DMS79 (cell line): ENCODE measurements at regions not wholly inside any gene's neighbourhood (a gene's known extent, or its start where the extent isn't known, plus 50 kb on each side); places are given as distances from the start of the nearest gene placed in this dataset.
"Not testable (repeated sequence)": the region's sequence is repeated elsewhere in the genome, so short reads cannot be mapped to it uniquely, and the experiment has no call there.

ENCODE experiments used
- DNase-seq: peaks from one replicate; lab custom pipeline; 2025; lab: John Stamatoyannopoulos, UW

DNA sequence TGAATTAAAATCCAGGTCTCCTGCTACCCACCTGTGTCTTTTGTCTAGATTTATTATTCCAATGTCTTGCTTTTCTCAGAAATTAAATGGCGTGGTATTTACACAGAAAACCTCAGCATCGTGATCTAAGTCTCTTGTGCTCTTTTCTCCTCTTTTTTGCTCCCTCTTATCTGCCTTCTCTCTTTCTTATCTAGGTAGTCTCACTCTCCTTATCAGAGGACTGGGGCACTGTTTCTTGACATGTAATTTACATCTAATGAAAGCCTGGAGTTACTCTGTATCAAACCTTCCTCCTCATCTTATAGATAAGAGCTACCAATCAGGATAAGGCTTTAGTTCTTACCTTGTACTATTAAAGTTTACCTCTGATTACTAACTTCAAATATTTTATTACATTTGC, 933.8 kb downstream of the TLE1 start:
- no peak for DNase-seq

DNA sequence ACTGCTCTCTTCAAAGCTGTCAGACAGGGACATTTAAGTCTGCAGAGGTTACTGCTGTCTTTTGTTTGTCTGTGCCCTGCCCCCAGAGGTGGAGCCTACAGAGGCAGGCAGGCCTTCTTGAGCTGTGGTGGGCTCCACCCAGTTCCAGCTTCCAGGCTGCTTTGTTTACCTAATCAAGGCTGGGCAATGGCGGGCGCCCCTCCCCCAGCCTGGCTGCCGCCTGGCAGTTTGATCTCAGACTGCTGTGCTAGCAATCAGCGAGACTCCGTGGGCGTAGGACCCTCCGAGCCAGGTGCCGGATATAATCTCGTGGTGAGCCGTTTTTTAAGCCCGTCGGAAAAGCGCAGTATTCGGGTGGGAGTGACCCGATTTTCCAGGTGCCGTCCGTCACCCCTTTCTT, 942.3 kb downstream of the TLE1 start:
- DNase-seq: not testable (repeated sequence)

DNA sequence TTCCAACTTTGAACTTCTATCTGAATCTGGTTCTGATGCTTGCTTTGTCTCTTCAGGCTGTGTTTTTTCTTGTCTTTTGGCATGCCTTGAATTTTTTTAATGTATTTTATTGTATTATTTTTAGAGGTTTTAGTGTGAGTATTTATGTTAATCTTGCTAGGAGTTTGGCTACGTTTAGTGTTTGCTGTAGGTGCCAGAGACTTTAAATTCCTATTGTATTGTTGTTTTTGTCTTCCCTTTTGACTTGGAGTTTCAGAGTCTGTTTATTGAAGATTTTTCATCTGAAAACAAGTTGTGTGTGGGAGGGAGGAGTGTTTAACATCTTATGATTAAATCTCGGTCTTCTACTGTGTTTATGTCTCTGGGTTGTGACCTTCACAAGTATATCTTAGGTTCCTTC, 956.8 kb downstream of the TLE1 start:
- DNase-seq: no peak

DNA sequence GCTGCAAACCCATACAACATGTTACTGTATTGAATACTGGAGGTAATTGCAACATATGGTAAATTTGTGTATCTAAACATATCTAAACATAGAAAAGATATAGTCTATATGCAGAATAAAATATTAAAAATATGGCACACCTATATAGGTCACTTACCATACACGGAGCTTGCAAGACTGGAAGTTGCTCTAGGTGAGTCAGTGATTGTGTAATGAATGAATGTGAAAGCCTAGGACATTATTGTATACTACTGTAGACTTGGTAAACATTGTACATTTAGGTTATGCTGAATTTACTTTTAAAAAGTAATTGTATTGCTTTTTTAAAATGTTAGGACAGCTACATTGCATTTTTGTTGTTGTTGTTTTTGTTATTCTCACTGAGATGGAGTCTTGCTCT, 968.8 kb downstream of the TLE1 start:
- DNase-seq: no peak

DNA sequence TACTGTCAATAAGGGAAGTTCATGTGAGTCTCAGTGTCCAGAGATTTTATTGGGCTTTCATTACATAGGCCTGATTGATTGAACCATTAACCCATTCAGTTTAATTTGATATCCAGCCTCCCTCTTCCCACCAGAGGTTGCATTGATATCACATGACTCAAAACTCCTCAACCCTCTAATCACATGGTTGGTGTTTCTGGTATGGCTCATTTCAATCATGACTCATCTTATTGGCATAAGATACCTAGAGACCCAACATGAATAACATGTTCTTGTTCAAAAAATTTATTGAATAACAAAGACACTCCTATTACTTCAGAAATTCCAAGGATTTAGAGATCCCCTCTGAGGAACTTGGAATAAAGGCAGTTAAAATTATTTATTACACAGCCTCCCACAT, 982.2 kb downstream of the TLE1 start:
- no peak for DNase-seq

DNA sequence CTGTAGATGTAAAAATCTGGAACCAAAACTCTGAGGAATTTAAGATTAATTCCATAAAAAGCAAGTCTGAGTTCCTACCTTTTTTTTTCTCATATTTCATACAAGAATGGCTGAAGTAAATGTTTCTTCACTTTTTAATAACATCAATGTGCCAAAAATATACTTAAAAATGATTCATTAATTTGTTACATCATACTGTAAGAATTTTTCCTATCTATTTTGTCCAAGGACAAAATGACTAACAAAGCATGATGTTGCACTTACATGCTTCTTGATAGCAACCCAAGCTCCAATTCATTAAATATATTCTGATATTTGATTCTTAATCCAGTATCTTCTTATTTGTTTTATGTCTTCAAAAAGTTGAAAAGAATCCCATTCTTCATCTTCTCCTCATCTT, 988.3 kb downstream of the TLE1 start:
- no peak for DNase-seq

DNA sequence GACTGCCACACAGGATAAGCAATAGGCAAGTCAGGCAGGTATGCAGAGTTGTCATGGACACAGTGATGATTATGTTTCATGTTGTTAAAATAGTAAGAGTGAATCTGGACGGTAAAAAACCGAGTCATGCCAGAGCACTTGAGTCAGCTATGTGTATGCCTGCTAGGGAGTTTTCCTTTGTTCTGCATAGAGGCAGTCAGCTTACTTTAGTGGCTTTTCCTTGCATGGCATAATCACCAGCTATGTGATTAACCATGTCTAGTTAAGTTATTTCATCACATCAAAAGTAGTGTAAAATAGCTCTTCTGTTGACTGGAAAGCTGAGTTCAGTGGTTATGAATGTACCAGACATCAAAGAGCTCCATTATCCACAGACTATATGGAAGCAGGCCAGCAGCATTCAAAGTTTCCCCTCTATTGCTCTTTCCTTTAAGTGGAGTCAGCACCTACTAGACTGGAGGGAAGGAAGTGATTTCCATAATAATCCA, 989.8 kb downstream of the TLE1 start:
- peak; percentile 12 for DNase-seq

DNA sequence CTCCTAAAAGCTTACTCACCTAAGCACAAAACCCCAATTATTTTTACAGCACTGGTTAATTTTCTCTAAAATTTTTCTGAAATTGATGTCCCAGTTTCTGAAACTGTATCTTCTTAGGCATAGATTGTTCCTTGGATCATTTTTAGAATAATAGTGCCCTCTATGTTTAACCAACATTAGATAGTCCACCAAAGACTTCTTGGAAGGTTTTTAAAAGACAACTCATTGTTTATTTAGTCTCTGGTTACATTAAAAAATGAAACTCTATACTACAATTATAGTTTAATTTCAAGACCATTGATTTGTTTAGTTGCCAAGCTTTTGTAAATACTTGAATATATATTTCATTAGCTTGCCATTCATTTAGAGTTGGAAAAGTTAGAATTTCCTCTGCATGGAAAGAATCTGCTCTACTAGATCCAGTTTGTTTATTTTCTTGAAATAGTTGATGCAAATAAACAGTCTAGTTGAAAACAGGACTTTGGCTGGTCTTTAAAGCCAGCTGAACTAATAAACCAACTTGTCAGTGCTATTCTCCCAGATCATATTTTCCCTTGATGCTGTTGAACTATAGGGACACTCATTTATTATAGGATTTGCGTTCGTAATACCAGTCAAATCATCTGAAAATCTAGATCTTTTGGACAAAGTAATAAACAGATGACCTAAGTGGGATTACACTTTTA, 990.5 kb downstream of the TLE1 start:
- no peak for DNase-seq

DNA sequence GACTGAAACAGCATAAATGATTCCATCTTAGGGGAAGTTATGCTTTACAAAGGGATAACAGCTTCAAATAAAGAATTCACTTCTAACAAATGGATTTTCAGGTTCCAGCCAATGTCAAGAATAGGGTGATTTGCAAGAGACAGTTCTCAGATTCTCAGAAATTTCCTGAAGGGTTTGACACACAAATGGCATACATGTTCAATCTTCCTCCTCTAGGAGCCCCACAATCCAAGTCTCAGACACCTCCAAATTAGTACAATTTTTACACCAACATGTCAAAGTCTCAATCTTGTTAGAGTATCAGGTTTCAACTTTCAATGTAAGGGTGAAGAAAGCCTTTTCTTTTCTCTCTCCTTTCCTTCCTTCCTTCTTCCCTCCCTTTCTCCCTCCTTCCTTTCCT, 996.6 kb downstream of the TLE1 start:
- DNase-seq: no peak

DNA sequence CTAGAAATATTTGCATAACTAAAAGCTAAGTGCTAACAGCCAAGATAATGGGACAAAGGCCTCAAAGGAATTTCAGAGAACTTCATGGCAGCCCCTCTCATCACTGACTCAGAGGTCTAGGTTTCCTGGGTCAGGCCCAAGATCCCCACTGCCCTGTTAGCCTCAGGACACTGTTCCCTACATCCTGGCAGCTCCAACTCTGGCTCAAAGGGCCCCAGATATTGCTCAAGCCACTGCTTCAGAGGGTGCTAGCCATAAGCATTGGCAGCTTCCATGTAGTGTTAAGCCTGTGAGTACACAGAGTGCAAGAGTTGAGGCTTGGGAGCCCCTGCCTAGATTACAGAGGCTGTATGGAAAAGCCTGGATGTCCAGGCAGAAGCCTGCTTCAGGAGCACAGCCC, 998.1 kb downstream of the TLE1 start:
- DNase-seq: no peak

DNA sequence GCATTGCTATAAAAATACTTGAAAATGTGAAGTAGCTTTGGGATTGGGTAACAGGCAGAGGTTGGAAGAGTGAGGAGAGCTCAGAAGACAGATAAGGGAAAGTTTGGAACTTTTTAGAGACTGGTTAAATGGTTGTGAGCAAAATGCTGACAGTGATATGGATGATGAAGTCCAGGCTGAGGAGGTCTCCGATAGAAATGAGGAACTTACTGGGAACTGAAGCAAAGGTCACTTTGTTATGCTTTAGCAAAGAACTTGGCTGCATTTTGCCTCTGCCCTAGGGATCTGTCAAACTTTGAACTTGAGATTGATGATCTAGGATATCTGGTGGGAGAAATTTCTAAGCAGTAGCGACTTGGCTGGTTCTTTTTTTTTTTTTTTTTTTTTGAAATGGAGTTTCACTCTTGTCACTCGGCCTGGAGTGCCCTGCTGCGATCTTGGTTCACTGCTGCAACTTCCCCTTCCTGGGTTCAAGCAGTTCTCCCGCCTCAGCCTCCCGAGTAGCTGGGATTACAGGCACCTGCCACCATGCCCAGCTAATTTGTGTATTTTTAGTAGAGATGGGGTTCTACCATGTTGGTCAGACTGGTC, 998.9 kb downstream of the TLE1 start:
- no peak for DNase-seq

DNA sequence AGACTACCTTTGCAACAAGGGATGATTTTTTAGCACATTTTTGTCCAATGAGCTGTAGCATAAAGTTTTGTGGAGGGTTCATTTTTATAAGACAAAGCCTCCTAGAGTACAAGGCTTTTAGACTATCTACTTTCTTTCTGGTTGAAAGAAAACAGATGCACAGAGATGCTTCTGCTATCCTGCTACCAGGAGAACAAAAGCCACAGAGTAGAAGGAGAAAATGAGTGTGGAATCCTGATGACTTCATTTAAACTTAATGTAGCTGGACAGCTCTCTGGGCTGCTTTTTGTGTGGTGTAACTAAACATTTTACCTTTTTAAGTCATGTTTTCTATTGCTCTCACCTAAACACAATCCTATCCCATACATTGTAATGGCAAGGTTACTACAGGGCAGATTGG, 1009.4 kb downstream of the TLE1 start:
- DNase-seq: no peak

DNA sequence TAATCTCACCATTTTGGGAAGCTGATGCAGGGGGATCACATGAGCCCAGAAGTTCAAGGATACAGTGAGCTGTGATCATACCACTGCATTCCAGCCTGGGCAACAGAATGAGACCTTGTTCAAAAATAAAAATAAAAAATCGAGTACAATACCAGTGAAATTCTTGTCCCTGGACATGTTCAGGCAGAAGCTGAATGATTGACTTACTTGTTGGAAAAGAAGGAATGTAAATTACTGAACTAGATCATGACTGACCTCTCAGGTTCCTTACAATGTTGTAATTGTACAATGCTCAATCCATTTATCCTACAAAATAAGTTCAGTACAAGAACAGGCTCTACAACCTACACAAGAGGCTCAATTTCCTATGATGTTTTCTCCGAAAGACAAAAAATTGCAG, 1010.4 kb downstream of the TLE1 start:
- DNase-seq: no peak

DNA sequence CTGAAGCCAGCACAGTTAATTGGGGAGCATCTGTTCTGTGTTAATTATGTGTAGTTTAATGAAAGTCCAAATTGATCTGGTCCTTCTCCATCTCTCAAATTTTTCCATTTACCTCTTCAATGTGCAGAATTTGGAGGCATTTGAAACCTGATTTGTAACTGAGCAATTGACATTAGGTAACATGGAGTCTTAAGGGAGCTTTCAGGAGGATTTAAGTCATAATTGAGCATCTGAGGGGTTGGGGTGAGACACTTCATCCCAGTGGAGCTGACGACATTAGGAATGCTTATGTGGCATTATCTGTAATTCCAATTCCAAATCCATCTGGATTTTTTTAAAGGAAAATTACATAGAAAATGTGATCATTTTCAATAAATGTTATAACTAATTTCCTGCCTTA, 1015.9 kb downstream of the TLE1 start:
- DNase-seq: no peak

DNA sequence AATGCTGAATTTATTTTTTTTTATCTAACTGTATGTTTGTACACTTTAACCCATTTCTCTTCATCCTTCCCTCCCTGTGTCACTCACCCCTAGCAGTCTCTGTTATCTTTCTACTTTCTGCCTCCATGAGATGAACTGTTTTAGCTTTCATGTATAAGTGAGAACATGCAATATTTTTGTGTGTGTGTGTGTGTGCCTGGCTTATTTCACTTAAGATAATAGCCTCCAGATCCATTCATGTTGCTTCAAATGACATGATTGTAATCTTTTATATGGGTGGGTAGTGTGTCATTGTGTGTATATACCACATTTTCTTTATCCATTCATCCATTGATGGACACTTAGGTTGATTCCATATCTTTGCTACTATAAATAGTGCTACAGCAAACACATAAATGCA, 1023.9 kb downstream of the TLE1 start:
- DNase-seq: no peak

DNA sequence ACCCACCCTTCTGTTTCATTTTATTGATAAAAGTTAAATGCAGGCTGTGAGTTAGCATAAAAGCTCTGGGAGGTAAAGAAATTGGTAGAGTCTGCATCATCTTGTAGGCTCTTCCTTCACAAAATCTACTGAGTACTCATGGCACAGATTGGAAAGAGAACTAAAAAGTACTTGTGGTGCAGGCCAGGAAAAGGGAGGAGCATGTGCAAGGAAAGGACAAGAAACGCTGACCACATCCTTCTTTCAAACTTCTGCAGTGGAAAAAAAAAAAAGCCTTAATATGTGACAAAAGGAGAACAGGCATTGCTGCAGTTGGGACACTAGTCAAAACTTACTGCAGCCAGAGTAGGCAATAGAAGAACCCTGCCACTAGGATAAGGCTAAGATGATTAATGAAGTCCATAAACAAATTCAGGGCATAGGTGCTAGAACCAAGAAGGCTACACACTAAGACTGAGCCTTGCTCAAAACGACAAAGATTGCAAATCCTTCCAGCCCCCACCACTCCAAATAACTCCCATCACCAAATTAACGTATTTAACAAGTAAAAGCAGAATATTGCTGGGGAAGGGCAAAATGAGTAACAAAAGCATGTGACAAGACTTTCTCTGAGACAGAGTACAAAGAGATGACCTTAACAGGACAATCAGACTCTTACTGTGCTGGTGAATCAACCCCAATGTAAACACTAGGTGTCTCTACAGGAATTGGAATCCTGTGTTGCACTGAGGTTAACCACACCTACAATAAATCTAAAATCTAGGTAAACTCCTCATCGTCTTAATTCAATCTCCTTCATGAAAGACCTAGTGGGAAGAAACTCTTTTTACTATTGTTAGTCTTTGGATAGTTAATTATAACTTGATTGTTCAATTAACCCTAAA, 1024.8 kb downstream of the TLE1 start:
- DNase-seq: no peak

DNA sequence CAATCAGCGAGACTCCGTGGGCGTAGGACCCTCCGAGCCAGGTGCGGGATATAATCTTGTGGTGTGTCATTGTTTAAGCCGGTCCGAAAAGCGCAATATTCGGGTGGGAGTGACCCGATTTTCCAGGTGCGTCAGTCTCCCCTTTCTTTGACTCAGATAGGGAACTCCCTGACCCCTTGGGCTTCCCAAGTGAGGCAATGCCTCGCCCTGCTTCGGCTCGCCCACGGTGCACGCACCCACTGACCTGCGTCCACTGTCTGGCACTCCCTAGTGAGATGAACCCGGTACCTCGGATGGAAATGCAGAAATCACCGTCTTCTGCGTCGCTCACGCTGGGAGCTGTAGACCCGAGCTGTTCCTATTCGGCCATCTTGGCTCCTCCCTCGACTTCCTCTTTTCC, 1029.6 kb downstream of the TLE1 start:
- DNase-seq: not testable (repeated sequence)

DNA sequence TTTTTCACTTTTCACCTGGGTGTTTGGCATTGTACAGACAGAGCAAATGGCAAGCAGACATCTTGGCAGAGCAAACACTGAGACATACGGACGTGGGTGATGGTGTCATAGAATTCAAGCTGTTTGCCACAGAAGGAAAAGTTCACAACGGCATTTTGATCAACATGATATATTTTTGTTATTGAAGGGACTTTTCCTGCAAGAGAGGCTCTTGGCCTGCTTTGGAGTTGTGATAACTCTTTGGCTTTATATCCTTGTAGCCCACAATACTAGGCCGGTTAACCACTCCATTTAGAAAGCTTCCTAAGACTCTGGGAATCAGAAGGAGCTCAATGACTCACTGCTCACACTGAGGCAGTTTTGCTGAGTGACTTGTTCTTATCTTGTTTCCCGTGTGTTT, 1038.3 kb downstream of the TLE1 start:
- DNase-seq: no peak

DNA sequence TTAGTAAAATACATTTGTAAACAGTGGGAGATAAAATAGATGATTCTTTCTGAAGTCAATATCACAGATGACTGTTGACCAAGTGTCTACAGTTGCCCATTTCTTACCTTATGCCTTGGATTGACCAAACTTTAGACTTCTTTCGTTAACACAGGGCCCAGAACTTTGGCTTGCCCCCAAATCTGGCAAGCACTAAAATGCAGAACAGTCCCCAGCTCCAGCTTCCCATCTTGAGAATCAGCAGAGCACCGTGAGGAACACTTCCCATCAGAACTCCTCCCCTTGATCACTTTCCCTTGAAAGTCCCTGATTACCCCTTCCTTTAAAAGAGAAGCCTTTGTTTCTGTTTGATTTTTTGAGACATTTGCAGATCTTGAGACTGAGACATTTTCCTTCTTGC, 1039.9 kb downstream of the TLE1 start:
- DNase-seq: no peak

DNA sequence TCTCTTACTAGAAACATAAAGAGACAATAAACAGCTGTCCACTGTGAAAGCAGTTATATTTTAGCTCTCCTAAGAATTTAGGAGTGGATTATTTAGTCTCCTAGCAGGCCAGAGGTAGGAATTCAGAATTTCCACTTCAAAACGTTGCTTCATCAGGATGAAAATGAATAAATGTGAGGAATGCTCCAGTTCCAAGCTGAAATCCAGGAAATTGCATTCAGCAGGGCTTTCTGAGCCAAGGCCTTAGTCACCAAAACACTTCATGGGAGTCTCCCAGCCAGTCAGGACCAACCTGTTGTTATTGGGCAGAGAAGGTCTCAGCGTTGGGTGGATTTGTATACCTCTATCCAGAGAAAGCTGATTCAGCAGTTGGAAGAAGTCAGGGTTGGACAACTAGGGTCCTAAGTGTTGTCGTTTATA, 1040.3 kb downstream of the TLE1 start:
- no peak for DNase-seq

DNA sequence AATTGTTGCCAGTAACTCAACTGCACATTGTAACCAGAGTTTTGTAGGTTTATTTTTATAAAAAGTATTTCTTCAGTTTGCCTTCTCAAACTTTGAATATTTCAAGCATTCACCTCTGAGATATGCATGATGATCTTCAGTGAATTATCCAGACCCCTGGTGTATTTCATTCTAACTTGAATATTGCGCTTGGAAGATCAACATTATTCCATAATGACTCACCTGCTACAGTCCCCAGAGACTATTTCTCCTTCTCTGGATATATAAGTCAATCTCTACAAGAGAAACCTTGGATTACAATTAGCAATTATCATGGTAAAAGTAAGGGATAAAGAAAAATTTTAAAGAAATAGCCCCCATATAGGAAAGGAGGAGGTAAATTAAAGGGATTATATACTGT, 1041.0 kb downstream of the TLE1 start:
- DNase-seq: no peak

DNA sequence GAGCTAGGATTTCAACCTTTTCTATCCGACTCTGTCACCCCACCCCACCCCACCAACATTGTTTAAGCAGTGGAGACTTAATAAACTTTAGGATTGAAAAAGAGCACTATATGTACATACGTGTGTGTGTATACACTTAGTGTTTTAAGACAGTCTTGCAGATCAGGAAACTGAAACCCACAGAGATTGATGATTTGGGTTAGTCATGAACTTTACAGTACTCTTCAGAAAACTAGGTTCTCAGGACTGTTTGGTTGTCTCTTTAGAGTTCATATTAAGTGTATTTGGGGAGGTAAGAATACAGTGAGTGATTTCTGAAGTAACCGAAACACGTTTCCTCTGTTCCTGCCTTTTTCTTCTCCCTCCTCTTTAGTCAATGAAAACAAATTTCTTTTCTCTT, 1043.1 kb downstream of the TLE1 start:
- DNase-seq: no peak

DNA sequence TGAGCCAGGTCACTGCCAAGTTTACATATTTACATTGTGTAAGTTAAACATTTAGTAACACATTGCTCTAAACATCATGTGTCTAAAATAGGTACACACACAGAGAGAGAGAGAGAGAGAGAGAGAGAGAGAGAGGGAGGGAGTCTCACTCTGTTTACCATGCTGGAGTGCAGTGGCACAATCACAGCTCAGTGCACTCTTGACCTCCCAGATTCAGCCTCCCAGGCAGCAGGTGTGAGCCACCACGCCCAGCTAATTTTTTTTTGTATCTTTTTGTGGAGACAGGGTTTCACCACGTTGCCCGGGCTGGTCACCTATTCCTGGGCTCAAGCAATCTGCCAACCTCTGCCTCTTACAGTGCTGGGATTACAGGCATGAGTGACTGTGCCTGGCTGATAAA, 1045.3 kb downstream of the TLE1 start:
- no peak for DNase-seq
